OCI-LY3 (cell line): ENCODE measurements at regions not wholly inside any gene's neighbourhood (a gene's known extent, or its start where the extent isn't known, plus 50 kb on each side); places are given as distances from the start of the nearest gene placed in this dataset.

Experiments
- H2AFZ ChIP-seq: fragments of 200-600, 300-600 bp; shearing (Covaris generic); 2 replicates; pipeline ENCODE4 v1.6.0; 2014; ENCODE audit warnings: antibody characterized with exemption, low read depth, low read length
- H3K27ac ChIP-seq: fragments of 200-600, 300-600 bp; sonication (generic); 2 replicates; pipeline ENCODE4 v1.5.1; 2014; ENCODE audit warnings: mild to moderate bottlenecking, low read length, moderate library complexity, mixed read lengths
- H3K27me3 ChIP-seq: fragments of 200-600, 300-600 bp; sonication (generic); 2 replicates; pipeline ENCODE4 v1.6.1; 2014; ENCODE audit warnings: low read depth, low read length, mixed read lengths
- H3K36me3 ChIP-seq: fragments of 200-600, 300-600 bp; sonication (generic); replicated peaks from 2 replicates; pipeline ENCODE3; 2014; ENCODE audit warnings: low read depth, low read length, mixed read lengths
- H3K4me1 ChIP-seq: fragments of 300-600, 200-600 bp; sonication (generic); 2 replicates; pipeline ENCODE4 v1.6.1; 2014; ENCODE audit warnings: low read length, mixed read lengths
- H3K4me2 ChIP-seq: fragments of 200-600, 300-600 bp; sonication (generic); 2 replicates; pipeline ENCODE4 v1.6.1; 2014; ENCODE audit warnings: low read length, mixed read lengths
- H3K4me3 ChIP-seq: fragments of 300-600, 200-600 bp; sonication (generic); 2 replicates; pipeline ENCODE4 v1.5.1; 2014; ENCODE audit warnings: antibody characterized with exemption, mild to moderate bottlenecking, low read length, moderate library complexity
- H3K79me2 ChIP-seq: fragments of 300-600, 200-600 bp; shearing (Covaris generic); 2 replicates; pipeline ENCODE4 v1.6.1; 2014; ENCODE audit warnings: mild to moderate bottlenecking, low read length, mixed read lengths
- H3K9ac ChIP-seq: fragments of 300-600, 200-600 bp; shearing (Covaris generic); 2 replicates; pipeline ENCODE4 v1.6.0; 2014; ENCODE audit warnings: mild to moderate bottlenecking, low read length, moderate library complexity
- H3K9me3 ChIP-seq: fragments of 200-600, 300-600 bp; shearing (Covaris generic); 2 replicates; pipeline ENCODE4 v1.6.1; 2014; ENCODE audit warnings: low read length, mixed read lengths; ENCODE audit not compliant: insufficient read depth
- H4K20me1 ChIP-seq: fragments of 200-600, 300-600 bp; sonication (generic); 2 replicates; pipeline ENCODE4 v1.6.1; 2016; ENCODE audit warnings: low read length, mixed read lengths; ENCODE audit not compliant: insufficient read depth
- EZH2phosphoT487 ChIP-seq: fragments of 200-600 bp; shearing (Covaris generic); IDR thresholded peaks from 2 replicates; pipeline ENCODE4 v1.6.1; 2018; ENCODE audit warnings: antibody characterized with exemption, mixed run types, low read depth
- TF ChIP-seq, protein P1 (sequence below): fragments of 200-600, 300-600 bp; sonication (generic); IDR thresholded peaks from 2 replicates; pipeline ENCODE4 v1.5.1; 2014; ENCODE audit warnings: antibody characterized with exemption, low read length, low read depth

DNA sequence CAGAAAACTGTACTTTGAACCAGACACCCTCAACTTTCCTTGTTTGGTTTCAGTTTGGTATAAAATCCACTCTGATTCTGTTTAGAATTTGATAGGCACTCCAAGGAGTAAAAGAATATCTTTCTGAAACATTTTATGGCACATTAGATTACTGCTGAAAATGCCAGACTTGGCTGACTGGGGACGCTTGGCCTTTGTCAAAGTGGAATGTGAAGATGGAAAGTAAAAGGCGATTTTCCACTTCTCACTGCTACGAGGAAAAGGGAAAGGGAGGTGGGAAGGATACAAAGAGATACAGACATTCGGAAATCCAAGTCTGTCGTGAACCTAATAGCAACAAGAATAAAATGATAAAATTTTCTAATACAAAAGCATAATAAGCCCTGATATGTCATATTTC is 203.9 kb downstream of the DMRT2 start:
- Histone ChIP-seq H3K4me2 (no peak overlapping the region), H3K9ac (no peak overlapping the region), H4K20me1 (no peaks in the 10 kb centered on the region), H3K4me1 (no peaks in the 10 kb centered on the region), H3K9me3 (no peaks in the 10 kb centered on the region), H2AFZ (no peak overlapping the region), H3K79me2 (no peaks in the 10 kb centered on the region), H3K36me3 (no peaks in the 10 kb centered on the region), H3K27me3 (peaks cover 9% of the 10 kb centered on the region; the same call in 1 of the 2 replicates), H3K4me3 (no peak overlapping the region), H3K27ac (no peak overlapping the region)
- TF ChIP-seq, protein P1, sequence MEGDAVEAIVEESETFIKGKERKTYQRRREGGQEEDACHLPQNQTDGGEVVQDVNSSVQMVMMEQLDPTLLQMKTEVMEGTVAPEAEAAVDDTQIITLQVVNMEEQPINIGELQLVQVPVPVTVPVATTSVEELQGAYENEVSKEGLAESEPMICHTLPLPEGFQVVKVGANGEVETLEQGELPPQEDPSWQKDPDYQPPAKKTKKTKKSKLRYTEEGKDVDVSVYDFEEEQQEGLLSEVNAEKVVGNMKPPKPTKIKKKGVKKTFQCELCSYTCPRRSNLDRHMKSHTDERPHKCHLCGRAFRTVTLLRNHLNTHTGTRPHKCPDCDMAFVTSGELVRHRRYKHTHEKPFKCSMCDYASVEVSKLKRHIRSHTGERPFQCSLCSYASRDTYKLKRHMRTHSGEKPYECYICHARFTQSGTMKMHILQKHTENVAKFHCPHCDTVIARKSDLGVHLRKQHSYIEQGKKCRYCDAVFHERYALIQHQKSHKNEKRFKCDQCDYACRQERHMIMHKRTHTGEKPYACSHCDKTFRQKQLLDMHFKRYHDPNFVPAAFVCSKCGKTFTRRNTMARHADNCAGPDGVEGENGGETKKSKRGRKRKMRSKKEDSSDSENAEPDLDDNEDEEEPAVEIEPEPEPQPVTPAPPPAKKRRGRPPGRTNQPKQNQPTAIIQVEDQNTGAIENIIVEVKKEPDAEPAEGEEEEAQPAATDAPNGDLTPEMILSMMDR: no peak
- TF ChIP-seq EZH2phosphoT487: no peak

DNA sequence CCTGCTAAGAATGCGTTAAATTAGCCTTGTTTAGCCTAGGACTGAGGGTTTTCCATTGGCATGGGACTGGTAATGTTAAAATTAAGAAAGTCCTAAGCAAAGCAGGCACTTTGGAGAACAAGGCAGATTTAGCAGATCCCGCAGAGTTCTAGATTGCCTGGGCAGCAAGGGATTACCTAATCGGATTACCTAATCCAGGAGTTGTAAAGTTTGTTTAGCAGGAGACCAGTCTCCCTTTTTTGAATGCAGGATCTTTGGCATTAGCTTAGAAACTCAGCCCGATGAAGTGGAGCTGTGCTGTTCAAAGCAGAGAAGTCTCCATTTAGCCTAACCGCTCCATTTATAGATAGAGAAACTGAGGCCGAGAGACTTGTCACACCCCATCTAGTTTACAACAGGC is 206.0 kb downstream of the DMRT2 start:
- H3K79me2 ChIP-seq: no peaks in the 10 kb centered on the region
- H3K9ac ChIP-seq: no peak overlapping the region
- H3K36me3 ChIP-seq: no peaks in the 10 kb centered on the region
- H3K27ac ChIP-seq: no peak overlapping the region
- no peaks in the 10 kb centered on the region for H3K9me3 ChIP-seq
- H2AFZ ChIP-seq: no peak overlapping the region
- H3K4me2 ChIP-seq: no peak overlapping the region
- H3K4me3 ChIP-seq: no peak overlapping the region
- H3K4me1 ChIP-seq: no peaks in the 10 kb centered on the region
- H3K27me3 ChIP-seq: 0 out of 2 replicates have a peak, but pooled peaks cover 2% of the 10 kb centered on the region
- TF ChIP-seq, protein P1: no peak
- no peaks in the 10 kb centered on the region for H4K20me1 ChIP-seq

DNA sequence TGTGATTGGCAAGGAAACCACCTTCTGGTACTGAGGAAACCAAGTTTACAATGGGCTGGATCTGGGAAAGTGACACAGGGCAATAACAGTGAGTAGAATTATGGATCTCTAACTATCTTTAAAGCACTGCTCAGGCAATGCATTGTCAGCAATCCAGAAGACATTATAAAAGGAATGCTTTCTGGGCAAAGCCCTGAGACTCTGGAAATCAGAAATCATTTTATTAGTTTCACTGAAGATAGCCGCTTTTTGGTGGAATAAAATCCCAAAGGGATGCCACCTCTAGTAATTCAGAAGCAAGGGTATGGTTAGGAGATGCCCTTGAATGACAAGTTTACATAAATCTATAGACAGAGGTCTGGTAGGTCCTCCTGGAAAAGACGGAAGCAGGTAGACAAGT is 211.1 kb downstream of the DMRT2 start:
- Histone ChIP-seq H3K4me2 (no peak overlapping the region), H3K9me3 (no peaks in the 10 kb centered on the region), H3K79me2 (no peaks in the 10 kb centered on the region), H3K36me3 (no peaks in the 10 kb centered on the region), H3K27me3 (peaks cover 2% of the 10 kb centered on the region; the same call in 1 of the 2 replicates), H3K4me1 (no peaks in the 10 kb centered on the region), H4K20me1 (no peaks in the 10 kb centered on the region), H2AFZ (no peak overlapping the region), H3K4me3 (no peak overlapping the region), H3K9ac (no peak overlapping the region), H3K27ac (no peak overlapping the region)
- TF ChIP-seq, protein P1: no peak
- no peak for TF ChIP-seq EZH2phosphoT487

DNA sequence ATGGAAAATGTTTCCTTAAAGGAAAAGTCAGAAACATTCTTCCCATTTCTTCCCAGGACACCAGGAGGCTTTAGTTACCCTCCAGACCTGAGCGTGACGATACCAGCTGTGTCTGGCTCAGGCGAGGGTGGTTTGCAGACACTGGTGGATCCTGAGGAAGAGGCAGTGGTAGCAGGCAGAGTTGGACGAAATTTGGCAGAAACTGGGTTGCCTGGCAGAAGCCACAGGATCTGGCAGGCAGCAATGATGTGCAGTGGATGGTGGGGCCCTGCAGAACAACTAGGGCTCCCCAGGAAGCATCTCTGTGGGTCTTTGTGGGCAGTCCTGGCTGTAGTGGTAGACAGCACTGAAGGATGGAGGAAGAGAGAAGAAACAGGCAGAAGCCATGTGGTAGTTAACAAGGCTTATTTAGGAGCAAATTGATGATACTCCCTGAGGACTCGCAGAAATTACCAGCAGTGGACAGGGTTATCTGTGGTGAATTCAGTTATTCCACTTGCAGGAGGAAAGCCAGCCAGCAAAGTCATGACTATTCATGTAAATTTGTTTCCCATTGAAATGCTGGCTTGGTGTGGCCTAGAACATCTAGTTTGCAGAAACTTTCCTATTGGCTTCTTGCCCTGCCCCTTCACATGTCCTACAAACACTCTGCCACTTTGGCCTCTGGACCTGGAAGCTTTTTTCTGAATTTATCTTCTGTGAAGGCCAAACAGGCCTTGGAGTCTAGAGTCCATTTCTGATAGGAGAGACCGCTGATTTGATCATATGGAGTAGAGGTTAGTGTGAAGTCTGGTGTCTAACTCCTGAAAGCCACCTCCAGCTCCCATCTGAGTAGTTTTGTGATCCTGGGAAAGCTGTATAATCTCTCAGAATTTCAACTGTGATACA is 212.0 kb downstream of the DMRT2 start:
- H3K9ac ChIP-seq: no peak overlapping the region
- H3K9me3 ChIP-seq: no peaks in the 10 kb centered on the region
- no peak overlapping the region for H2AFZ ChIP-seq
- no peak for TF ChIP-seq EZH2phosphoT487
- TF ChIP-seq, protein P1: no peak
- peaks cover 2% of the 10 kb centered on the region for H3K4me1 ChIP-seq
- no peak overlapping the region for H3K4me3 ChIP-seq
- no peaks in the 10 kb centered on the region for H3K79me2 ChIP-seq
- no peak overlapping the region for H3K27ac ChIP-seq
- H3K36me3 ChIP-seq: no peaks in the 10 kb centered on the region
- H4K20me1 ChIP-seq: no peaks in the 10 kb centered on the region
- no peak overlapping the region for H3K4me2 ChIP-seq
- peaks cover 2% of the 10 kb centered on the region; the same call in 1 of the 2 replicates for H3K27me3 ChIP-seq
